ENCODE measurements at regions not wholly inside any gene's neighbourhood (a gene's known extent, or its start where the extent isn't known, plus 50 kb on each side); places are given as distances from the start of the nearest gene placed in this dataset.

GRCh38 chr2:464562-465309 lies 176.8 kb upstream of the ALKAL2 start:
- no peak for DNase-seq (ENCODE audit: low read depth)
- TF ChIP-seq, protein P1, sequence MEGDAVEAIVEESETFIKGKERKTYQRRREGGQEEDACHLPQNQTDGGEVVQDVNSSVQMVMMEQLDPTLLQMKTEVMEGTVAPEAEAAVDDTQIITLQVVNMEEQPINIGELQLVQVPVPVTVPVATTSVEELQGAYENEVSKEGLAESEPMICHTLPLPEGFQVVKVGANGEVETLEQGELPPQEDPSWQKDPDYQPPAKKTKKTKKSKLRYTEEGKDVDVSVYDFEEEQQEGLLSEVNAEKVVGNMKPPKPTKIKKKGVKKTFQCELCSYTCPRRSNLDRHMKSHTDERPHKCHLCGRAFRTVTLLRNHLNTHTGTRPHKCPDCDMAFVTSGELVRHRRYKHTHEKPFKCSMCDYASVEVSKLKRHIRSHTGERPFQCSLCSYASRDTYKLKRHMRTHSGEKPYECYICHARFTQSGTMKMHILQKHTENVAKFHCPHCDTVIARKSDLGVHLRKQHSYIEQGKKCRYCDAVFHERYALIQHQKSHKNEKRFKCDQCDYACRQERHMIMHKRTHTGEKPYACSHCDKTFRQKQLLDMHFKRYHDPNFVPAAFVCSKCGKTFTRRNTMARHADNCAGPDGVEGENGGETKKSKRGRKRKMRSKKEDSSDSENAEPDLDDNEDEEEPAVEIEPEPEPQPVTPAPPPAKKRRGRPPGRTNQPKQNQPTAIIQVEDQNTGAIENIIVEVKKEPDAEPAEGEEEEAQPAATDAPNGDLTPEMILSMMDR (IDR thresholded peaks at IDR 0.05; ENCODE audit: low read depth, low read length, missing control alignments) = no peak
- no peak overlapping the region for H3K4me3 ChIP-seq (ENCODE audit: low read depth, low read length)

DNA sequence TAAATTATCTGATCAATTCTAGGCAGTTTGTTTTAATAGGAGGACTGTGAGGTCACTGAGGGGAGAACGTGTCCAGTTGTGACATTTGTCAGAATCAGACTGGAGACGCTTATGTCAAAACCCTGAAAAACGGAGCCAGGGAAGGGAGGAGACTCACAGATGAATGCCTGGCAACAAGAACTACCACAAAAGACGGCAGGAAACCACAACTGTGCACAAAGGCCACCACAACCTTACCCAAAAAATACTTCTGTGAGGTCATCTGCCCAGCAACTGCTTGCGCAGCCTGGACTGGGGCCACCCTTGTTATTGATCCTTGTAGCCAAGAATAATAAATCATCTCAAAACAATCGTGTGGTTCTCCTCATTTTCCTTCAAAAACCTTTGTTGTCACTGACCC lies 173.0 kb upstream of the ALKAL2 start:
- no peak overlapping the region for H3K4me3 ChIP-seq (ENCODE audit: low read depth, low read length)
- TF ChIP-seq, protein P1 (IDR thresholded peaks at IDR 0.05; ENCODE audit: low read depth, low read length, missing control alignments) = no peak
- DNase-seq (ENCODE audit: low read depth) = no peak

- no peak for DNase-seq (ENCODE audit: low read depth)
- no peak overlapping the region for H3K4me3 ChIP-seq (ENCODE audit: low read depth, low read length)
- TF ChIP-seq, protein P1 (IDR thresholded peaks at IDR 0.05; ENCODE audit: low read depth, low read length, missing control alignments) = no peak
Measured at GRCh38 chr2:459931-460330, 172.0 kb upstream of the ALKAL2 start.

DNA sequence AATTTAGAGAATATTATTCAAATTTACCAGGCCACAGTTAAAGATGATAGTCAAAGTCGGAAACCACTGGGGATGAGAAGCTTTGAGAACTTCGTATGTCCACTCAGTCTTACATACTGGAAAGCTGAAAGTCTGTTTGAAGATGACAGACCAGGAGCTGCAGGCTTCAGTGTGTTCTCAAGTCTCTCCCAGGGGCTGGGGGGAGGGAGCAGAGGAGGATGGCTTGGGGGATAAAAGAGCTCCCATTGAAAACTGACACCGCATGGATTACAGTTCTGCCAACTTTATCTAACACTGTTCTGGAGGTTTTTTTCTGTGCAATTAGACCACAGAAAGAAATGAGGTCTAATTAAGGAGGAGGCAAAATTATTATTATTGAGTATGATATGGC lies 170.5 kb upstream of the ALKAL2 start:
- no peak for DNase-seq (ENCODE audit: low read depth)
- H3K4me3 ChIP-seq (ENCODE audit: low read depth, low read length) = no peak overlapping the region
- TF ChIP-seq, protein P1 (IDR thresholded peaks at IDR 0.05; ENCODE audit: low read depth, low read length, missing control alignments) = no peak

DNA sequence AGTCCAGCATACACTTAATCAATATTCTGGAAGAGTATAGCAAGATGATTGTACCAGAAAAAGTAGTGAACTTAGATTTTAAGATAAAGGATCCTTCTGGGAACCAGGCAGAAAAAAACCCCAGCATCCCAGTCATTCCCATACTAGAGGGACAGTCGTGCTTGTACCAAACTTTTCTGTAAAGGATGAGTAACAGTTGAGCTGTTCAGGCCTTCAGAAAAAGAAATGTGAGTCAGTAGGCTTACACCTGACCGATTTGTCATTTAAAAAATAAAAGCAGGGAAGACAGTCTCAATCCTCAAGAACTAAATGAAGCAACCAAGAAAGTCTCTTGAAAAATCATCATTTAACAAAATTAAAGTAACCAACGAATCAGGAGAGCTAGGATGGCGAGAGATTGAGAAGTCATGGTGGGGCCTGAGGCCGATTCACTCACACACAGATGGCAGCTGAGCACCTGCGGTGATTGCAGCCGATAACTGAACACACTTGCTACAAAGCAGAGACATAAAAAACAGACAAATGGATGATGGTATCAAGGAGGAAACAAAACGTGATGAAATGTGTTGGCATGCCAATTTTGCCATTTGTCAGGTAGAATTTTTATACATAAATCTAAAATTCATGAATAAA lies 170.0 kb upstream of the ALKAL2 start:
- no peak overlapping the region for H3K4me3 ChIP-seq (ENCODE audit: low read depth, low read length)
- TF ChIP-seq, protein P1 (IDR thresholded peaks at IDR 0.05; ENCODE audit: low read depth, low read length, missing control alignments) = no peak
- DNase-seq (ENCODE audit: low read depth) = no peak

DNA sequence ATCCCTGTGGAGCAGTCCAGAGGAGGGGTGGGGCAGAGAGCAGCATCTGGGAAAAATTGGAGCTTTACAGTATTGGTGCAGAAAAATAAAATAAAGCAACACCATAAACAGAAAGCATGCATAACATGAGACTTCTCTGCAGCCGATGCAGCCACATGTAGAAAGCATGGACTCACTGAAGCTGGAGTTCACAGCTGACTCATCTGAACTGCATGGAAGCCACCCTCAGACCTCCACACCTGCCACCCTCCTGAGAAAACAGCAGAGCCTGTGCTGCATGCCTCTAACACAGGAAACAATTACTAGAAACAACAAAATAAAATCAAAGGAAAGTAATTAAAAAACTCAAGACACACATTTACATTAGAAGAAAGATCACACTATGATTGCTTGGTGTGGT lies 169.4 kb upstream of the ALKAL2 start:
- TF ChIP-seq, protein P1 (IDR thresholded peaks at IDR 0.05; ENCODE audit: low read depth, low read length, missing control alignments) = no peak
- DNase-seq (ENCODE audit: low read depth) = no peak
- no peak overlapping the region for H3K4me3 ChIP-seq (ENCODE audit: low read depth, low read length)

DNA sequence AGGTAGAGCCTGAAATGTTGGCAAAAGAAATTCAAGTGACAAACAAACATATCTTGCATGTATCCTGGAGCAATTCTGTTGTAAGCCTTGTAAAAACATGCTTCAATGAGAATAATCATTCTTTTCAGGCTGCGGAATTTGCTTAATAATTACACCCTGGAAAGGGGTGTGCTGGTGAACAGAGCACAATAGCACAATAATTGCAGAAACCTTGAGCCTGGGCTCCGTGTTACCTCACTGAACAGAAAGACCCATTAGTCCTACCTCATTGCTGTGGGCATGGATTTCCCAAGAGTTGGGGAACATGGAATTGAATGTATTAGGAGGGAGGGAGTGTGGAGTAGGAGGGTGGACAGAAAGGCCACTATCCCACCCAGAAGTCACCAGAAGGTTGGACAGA lies 168.0 kb upstream of the ALKAL2 start:
- H3K4me3 ChIP-seq (ENCODE audit: low read depth, low read length) = no peak overlapping the region
- TF ChIP-seq, protein P1 (IDR thresholded peaks at IDR 0.05; ENCODE audit: low read depth, low read length, missing control alignments) = no peak
- no peak for DNase-seq (ENCODE audit: low read depth)

Measured in GM12864 (cell line).